Osteocyte (in vitro differentiated cells): ENCODE measurements at regions not wholly inside any gene's neighbourhood (a gene's known extent, or its start where the extent isn't known, plus 50 kb on each side); places are given as distances from the start of the nearest gene placed in this dataset.
"Not testable (repeated sequence)": the region's sequence is repeated elsewhere in the genome, so short reads cannot be mapped to it uniquely, and the experiment has no call there.

Source experiments
- DNase-seq: peaks from one replicate; pipeline ENCODE4 v3.0.0; 2021; ENCODE audit warnings: mixed read lengths; ENCODE audit not compliant: unreplicated experiment; ENCODE audit errors: extremely low spot score
- H3K27ac Mint-ChIP-seq: one replicate; pipeline ENCODE4 v1.8.0; 2021; ENCODE audit warnings: mild to moderate bottlenecking, mixed read lengths; ENCODE audit not compliant: unreplicated experiment
- H3K27me3 Mint-ChIP-seq: one replicate; pipeline ENCODE4 v1.8.0; 2021; ENCODE audit warnings: mixed read lengths; ENCODE audit not compliant: unreplicated experiment
- H3K36me3 Mint-ChIP-seq: one replicate; pipeline ENCODE4 v1.8.0; 2021; ENCODE audit warnings: mixed read lengths; ENCODE audit not compliant: unreplicated experiment
- H3K4me1 Mint-ChIP-seq: one replicate; pipeline ENCODE4 v1.8.0; 2021; ENCODE audit warnings: mixed read lengths; ENCODE audit not compliant: unreplicated experiment
- H3K4me3 Mint-ChIP-seq: one replicate; pipeline ENCODE4 v1.8.0; 2021; ENCODE audit warnings: mild to moderate bottlenecking, moderate library complexity, mixed read lengths; ENCODE audit not compliant: unreplicated experiment
- H3K9me3 Mint-ChIP-seq: one replicate; pipeline ENCODE4 v1.8.0; 2021; ENCODE audit warnings: mixed read lengths; ENCODE audit not compliant: unreplicated experiment
- CTCF ChIP-seq: fragments of 200-600 bp; sonication (generic); IDR thresholded peaks from 2 replicates; pipeline ENCODE4 v1.5.0; 2021; ENCODE audit warnings: antibody characterized with exemption, mild to moderate bottlenecking, moderate library complexity

GRCh38 chr7:13107291-13107690, 419.9 kb downstream of the ARL4A start:
- Mint-ChIP-seq H3K27ac (no peak overlapping the region), H3K27me3 (no peaks in the 10 kb centered on the region), H3K4me1 (no peaks in the 10 kb centered on the region), H3K36me3 (no peaks in the 10 kb centered on the region), H3K9me3 (no peaks in the 10 kb centered on the region), H3K4me3 (no peak overlapping the region)
- DNase-seq, result no peak
- TF ChIP-seq CTCF, result no peak

- no peaks in the 10 kb centered on the region for H3K27me3 Mint-ChIP-seq
- H3K4me1 Mint-ChIP-seq, result no peaks in the 10 kb centered on the region
- H3K9me3 Mint-ChIP-seq, result no peaks in the 10 kb centered on the region
- no peak for TF ChIP-seq CTCF
- no peaks in the 10 kb centered on the region for H3K36me3 Mint-ChIP-seq
- no peak overlapping the region for H3K4me3 Mint-ChIP-seq
- DNase-seq, result no peak
- H3K27ac Mint-ChIP-seq, result no peak overlapping the region
These were observed 420.6 kb downstream of the ARL4A start for GRCh38 chr7:13108061-13108460.

- no peaks in the 10 kb centered on the region for H3K36me3 Mint-ChIP-seq
- DNase-seq, result no peak
- H3K4me1 Mint-ChIP-seq, result no peaks in the 10 kb centered on the region
- no peak overlapping the region for H3K4me3 Mint-ChIP-seq
- no peaks in the 10 kb centered on the region for H3K9me3 Mint-ChIP-seq
- no peaks in the 10 kb centered on the region for H3K27me3 Mint-ChIP-seq
- TF ChIP-seq CTCF, result no peak
- H3K27ac Mint-ChIP-seq, result no peak overlapping the region
These were observed 421.8 kb downstream of the ARL4A start for GRCh38 chr7:13109201-13109600.

- H3K27ac Mint-ChIP-seq, result no peak overlapping the region
- no peaks in the 10 kb centered on the region for H3K9me3 Mint-ChIP-seq
- H3K27me3 Mint-ChIP-seq, result no peaks in the 10 kb centered on the region
- TF ChIP-seq CTCF, result no peak
- H3K4me3 Mint-ChIP-seq, result no peak overlapping the region
- no peaks in the 10 kb centered on the region for H3K36me3 Mint-ChIP-seq
- peaks cover 3% of the 10 kb centered on the region for H3K4me1 Mint-ChIP-seq
- no peak for DNase-seq
These were observed 422.7 kb downstream of the ARL4A start for GRCh38 chr7:13110107-13110506.

GRCh38 chr7:13111230-13111629, 423.8 kb downstream of the ARL4A start:
- TF ChIP-seq CTCF, result no peak
- DNase-seq, result no peak
- no peaks in the 10 kb centered on the region for H3K9me3 Mint-ChIP-seq
- peaks cover 7% of the 10 kb centered on the region for H3K4me1 Mint-ChIP-seq
- no peaks in the 10 kb centered on the region for H3K36me3 Mint-ChIP-seq
- H3K4me3 Mint-ChIP-seq, result no peak overlapping the region
- no peak overlapping the region for H3K27ac Mint-ChIP-seq
- no peaks in the 10 kb centered on the region for H3K27me3 Mint-ChIP-seq

- not testable (repeated sequence) for H3K4me3 Mint-ChIP-seq, H3K36me3 Mint-ChIP-seq, H3K4me1 Mint-ChIP-seq, DNase-seq, H3K27me3 Mint-ChIP-seq, H3K27ac Mint-ChIP-seq, H3K9me3 Mint-ChIP-seq
These were observed 426.8 kb downstream of the ARL4A start for GRCh38 chr7:13114240-13114639.
